SU-DHL-6 (cell line): ENCODE measurements at regions not wholly inside any gene's neighbourhood (a gene's known extent, or its start where the extent isn't known, plus 50 kb on each side); places are given as distances from the start of the nearest gene placed in this dataset.

Source experiments
- H2AFZ ChIP-seq: fragments of 200-600 bp; sonication (generic); 2 replicates; pipeline ENCODE4 v1.6.1; 2014; ENCODE audit warnings: low read depth, mild to moderate bottlenecking, moderate library complexity, mixed read lengths, antibody characterized with exemption, low read length; ENCODE audit not compliant: severe bottlenecking
- H3F3A ChIP-seq: fragments of 200-600 bp; shearing (Covaris generic); 2 replicates; pipeline ENCODE4 v1.6.0; 2016; ENCODE audit warnings: antibody characterized with exemption, mild to moderate bottlenecking; ENCODE audit not compliant: insufficient read depth
- H3K27ac ChIP-seq: fragments of 200-600 bp; sonication (generic); 2 replicates; pipeline ENCODE4 v1.5.1; 2016; ENCODE audit warnings: low read depth, mild to moderate bottlenecking, low read length, moderate library complexity, mixed read lengths
- H3K27me3 ChIP-seq: fragments of 200-600 bp; sonication (generic), shearing (Covaris generic); 2 replicates; pipeline ENCODE4 v1.6.0; 2014; ENCODE audit warnings: mild to moderate bottlenecking, low read length
- H3K36me3 ChIP-seq: fragments of 200-600 bp; sonication (generic); 2 replicates; pipeline ENCODE4 v1.6.1; 2014; ENCODE audit warnings: mild to moderate bottlenecking, low read length, mixed read lengths
- H3K4me2 ChIP-seq: fragments of 300-600, 200-600 bp; shearing (Covaris generic), sonication (generic); 2 replicates; pipeline ENCODE4 v1.6.0; 2014; ENCODE audit warnings: low read length, low read depth, mild to moderate bottlenecking; ENCODE audit not compliant: poor library complexity, severe bottlenecking
- H3K4me3 ChIP-seq: fragments of 200-600 bp; sonication (generic); 2 replicates; pipeline ENCODE4 v1.5.1; 2014; ENCODE audit warnings: antibody characterized with exemption, low read length, mild to moderate bottlenecking, mixed read lengths; ENCODE audit not compliant: insufficient read depth, poor library complexity, severe bottlenecking
- H3K79me2 ChIP-seq: fragments of 200-600 bp; sonication (generic); 2 replicates; pipeline ENCODE4 v1.6.1; 2014; ENCODE audit warnings: mild to moderate bottlenecking, low read length, moderate library complexity; ENCODE audit not compliant: insufficient read depth
- H3K9ac ChIP-seq: fragments of 200-600 bp; sonication (generic); 2 replicates; pipeline ENCODE4 v1.7.0; 2014; ENCODE audit warnings: mild to moderate bottlenecking, low read length
- H3K9me2 ChIP-seq: fragments of 200-600 bp; sonication (generic); replicated peaks from 2 replicates; pipeline ENCODE4 v1.6.1; 2014; ENCODE audit warnings: low read length; ENCODE audit not compliant: insufficient read depth
- H3K9me3 ChIP-seq: fragments of 200-600 bp; sonication (generic); 2 replicates; pipeline ENCODE4 v1.6.1; 2014; ENCODE audit warnings: low read length, mixed read lengths; ENCODE audit not compliant: insufficient read depth
- H4K20me1 ChIP-seq: fragments of 200-600 bp; sonication (generic); 2 replicates; pipeline ENCODE4 v1.6.1; 2014; ENCODE audit warnings: low read depth, mild to moderate bottlenecking, antibody characterized with exemption, low read length, moderate library complexity, mixed read lengths
- EZH2phosphoT487 ChIP-seq: fragments of 200-600 bp; sonication (generic), shearing (Covaris generic); conservative IDR thresholded peaks from 2 replicates; pipeline ENCODE4 v1.6.1; 2018; ENCODE audit warnings: mild to moderate bottlenecking, antibody characterized with exemption, low read length, moderate library complexity, mixed read lengths
- TF ChIP-seq, protein P1 (sequence below): fragments of 200-600 bp; sonication (generic); IDR thresholded peaks from one replicate; pipeline ENCODE4 v1.5.1; 2017; ENCODE audit warnings: antibody characterized with exemption, mild to moderate bottlenecking, low read length, moderate library complexity; ENCODE audit not compliant: insufficient read depth, poor library complexity, severe bottlenecking

DNA sequence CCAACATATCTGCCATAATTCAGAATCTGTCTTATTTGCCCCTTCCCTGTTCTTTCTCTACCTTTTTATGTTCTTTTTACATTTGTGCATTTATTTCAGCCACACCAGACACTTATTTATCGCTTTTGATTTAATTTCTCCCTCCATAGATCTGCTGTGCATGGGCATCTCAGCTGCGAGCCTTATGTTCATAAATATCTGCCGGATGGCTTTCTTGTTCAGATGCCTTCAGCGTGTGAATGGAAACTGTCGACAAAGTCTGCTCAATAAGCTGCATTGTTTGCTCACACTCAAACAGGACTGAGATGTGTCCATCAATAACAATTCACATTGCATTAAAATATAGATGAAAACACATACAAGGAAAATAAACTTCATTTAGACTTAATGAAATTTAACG lies 374.6 kb upstream of the FAT3 start:
- no peaks in the 10 kb centered on the region for H3K79me2 ChIP-seq
- TF ChIP-seq, protein P1, sequence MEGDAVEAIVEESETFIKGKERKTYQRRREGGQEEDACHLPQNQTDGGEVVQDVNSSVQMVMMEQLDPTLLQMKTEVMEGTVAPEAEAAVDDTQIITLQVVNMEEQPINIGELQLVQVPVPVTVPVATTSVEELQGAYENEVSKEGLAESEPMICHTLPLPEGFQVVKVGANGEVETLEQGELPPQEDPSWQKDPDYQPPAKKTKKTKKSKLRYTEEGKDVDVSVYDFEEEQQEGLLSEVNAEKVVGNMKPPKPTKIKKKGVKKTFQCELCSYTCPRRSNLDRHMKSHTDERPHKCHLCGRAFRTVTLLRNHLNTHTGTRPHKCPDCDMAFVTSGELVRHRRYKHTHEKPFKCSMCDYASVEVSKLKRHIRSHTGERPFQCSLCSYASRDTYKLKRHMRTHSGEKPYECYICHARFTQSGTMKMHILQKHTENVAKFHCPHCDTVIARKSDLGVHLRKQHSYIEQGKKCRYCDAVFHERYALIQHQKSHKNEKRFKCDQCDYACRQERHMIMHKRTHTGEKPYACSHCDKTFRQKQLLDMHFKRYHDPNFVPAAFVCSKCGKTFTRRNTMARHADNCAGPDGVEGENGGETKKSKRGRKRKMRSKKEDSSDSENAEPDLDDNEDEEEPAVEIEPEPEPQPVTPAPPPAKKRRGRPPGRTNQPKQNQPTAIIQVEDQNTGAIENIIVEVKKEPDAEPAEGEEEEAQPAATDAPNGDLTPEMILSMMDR = no peak
- TF ChIP-seq EZH2phosphoT487 = no peak
- no peaks in the 10 kb centered on the region for H3K9me3 ChIP-seq
- no peak overlapping the region for H3K27ac ChIP-seq
- H3K9me2 ChIP-seq = no peaks in the 10 kb centered on the region
- H3K4me2 ChIP-seq = no peak overlapping the region
- no peaks in the 10 kb centered on the region for H3K27me3 ChIP-seq
- no peak overlapping the region for H3K4me3 ChIP-seq
- no peaks in the 10 kb centered on the region for H3F3A ChIP-seq
- no peak overlapping the region for H3K9ac ChIP-seq
- H2AFZ ChIP-seq = no peak overlapping the region
- H4K20me1 ChIP-seq = no peaks in the 10 kb centered on the region
- no peaks in the 10 kb centered on the region for H3K36me3 ChIP-seq

DNA sequence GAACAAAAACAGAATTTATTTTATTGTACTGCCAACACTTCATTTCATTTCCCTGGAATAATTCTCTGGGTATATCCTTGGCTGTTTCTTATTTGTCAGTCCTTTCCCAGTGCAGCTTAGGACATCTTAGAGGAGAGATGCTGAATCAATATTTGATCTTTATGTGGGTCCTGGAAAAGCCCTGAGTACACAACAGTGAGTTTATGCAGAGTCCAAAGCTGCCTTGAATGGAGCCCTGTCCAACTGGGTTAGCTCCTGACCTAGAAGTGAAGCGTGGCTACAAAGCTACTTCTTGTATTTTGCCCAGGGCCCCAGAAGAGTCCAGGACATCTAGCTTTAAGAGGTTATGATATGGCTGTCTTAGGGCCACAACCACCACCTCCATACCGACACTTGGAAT lies 378.0 kb upstream of the FAT3 start:
- Histone ChIP-seq H3K4me2 (no peak overlapping the region), H3K4me3 (no peak overlapping the region), H2AFZ (no peak overlapping the region), H3K27ac (no peak overlapping the region), H3K36me3 (no peaks in the 10 kb centered on the region), H3K9ac (no peak overlapping the region), H3K9me2 (no peaks in the 10 kb centered on the region), H4K20me1 (no peaks in the 10 kb centered on the region), H3K9me3 (no peaks in the 10 kb centered on the region), H3F3A (no peaks in the 10 kb centered on the region), H3K79me2 (no peaks in the 10 kb centered on the region), H3K27me3 (no peaks in the 10 kb centered on the region)
- TF ChIP-seq EZH2phosphoT487 = no peak

DNA sequence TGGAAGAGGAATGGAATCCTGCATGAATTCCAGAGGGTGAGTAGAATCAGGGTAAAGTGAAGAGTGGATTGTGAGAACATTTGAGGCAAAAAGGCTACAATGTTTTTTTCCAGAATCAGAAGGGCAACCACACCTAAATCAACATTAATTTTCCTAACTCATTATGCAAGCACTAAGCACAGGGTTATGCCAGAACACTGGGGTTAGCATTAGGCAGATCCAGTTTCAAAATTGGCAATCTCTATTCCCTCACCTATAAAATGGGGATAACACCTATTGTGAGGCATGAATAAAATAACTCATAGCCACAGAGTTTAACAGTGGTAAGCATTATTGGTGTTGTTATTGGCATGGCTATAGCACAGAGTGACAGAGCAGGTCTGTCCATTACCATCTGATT lies 378.6 kb upstream of the FAT3 start:
- no peaks in the 10 kb centered on the region for H3K9me3 ChIP-seq

DNA sequence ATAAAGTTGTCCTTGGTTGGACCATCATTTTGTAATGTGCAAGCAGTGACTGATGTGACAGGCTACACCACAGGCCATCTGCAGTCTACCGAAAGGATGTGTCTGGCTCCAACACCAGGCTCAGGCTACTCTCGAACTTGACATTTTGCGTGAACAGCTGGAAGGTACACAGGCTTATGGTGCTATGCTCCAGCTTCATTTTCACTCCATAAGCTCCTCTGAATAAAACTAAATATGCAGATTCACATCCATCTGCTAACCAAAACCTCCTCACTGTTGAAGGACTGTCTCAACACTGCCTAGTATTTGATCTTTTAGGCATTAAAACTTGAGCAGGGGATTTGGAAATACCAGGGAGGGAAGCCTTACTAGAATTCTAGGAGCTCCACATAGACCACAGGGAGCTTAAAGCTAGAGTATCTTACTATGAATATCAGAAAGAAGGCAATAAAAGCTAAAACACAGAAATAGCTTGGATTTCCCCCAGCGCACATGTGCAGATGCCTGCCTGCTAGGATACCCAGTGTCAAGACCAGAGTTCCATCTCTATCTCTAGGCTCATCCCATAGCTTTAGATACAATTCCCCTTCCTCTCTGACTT lies 383.9 kb upstream of the FAT3 start:
- no peaks in the 10 kb centered on the region for H3K9me3 ChIP-seq
- no peak overlapping the region for H2AFZ ChIP-seq
- no peaks in the 10 kb centered on the region for H3K27me3 ChIP-seq
- no peak overlapping the region for H3K4me3 ChIP-seq
- H3K79me2 ChIP-seq = no peaks in the 10 kb centered on the region
- H3K9ac ChIP-seq = no peak overlapping the region
- H3K36me3 ChIP-seq = no peaks in the 10 kb centered on the region
- no peak overlapping the region for H3K27ac ChIP-seq
- H4K20me1 ChIP-seq = no peaks in the 10 kb centered on the region
- H3F3A ChIP-seq = no peaks in the 10 kb centered on the region
- H3K4me2 ChIP-seq = no peak overlapping the region
- TF ChIP-seq EZH2phosphoT487 = no peak
- TF ChIP-seq, protein P1 = no peak
- no peaks in the 10 kb centered on the region for H3K9me2 ChIP-seq

More for the DNA sequence above, 378.6 kb upstream of the FAT3 start:
- Histone ChIP-seq H3K36me3 (no peaks in the 10 kb centered on the region), H3K27ac (no peak overlapping the region), H4K20me1 (no peaks in the 10 kb centered on the region), H3K4me2 (no peak overlapping the region), H3K4me3 (no peak overlapping the region), H3K27me3 (no peaks in the 10 kb centered on the region), H3K79me2 (no peaks in the 10 kb centered on the region), H3F3A (no peaks in the 10 kb centered on the region), H2AFZ (no peak overlapping the region), H3K9ac (no peak overlapping the region), H3K9me2 (no peaks in the 10 kb centered on the region)
- TF ChIP-seq EZH2phosphoT487 = no peak
- TF ChIP-seq, protein P1 = no peak
